ENCODE measurements at regions not wholly inside any gene's neighbourhood (a gene's known extent, or its start where the extent isn't known, plus 50 kb on each side); places are given as distances from the start of the nearest gene placed in this dataset.

- no peak for TF ChIP-seq POLR2A (IDR thresholded peaks at IDR 0.05)
- no peak for TF ChIP-seq CTCF (IDR thresholded peaks at IDR 0.05)
Measured at GRCh38 chr17:79435296-79435695, 175.6 kb downstream of the RBFOX3 start.

Measured in body of pancreas (tissue), 4 donors.